Left ventricle myocardium inferior (tissue), 1 donor: ENCODE measurements at regions not wholly inside any gene's neighbourhood (a gene's known extent, or its start where the extent isn't known, plus 50 kb on each side); places are given as distances from the start of the nearest gene placed in this dataset.

Experiments used
- DNase-seq: peaks from one replicate; pipeline ENCODE4 v3.0.0-alpha.2; 2020
- H3K27ac ChIP-seq: fragments of 200-600 bp; replicated peaks from 2 replicates; pipeline ENCODE4 v1.8.0; 2021
- H3K27me3 ChIP-seq: fragments of 200-600 bp; 2 replicates; pipeline ENCODE4 v1.8.0; 2021; ENCODE audit warnings: low read depth
- H3K36me3 ChIP-seq: fragments of 200-600 bp; 2 replicates; pipeline ENCODE4 v1.8.0; 2021
- H3K4me1 ChIP-seq: fragments of 200-600 bp; 2 replicates; pipeline ENCODE4 v1.8.0; 2021
- H3K4me3 ChIP-seq: fragments of 200-600 bp; 2 replicates; pipeline ENCODE4 v1.8.0; 2021; ENCODE audit warnings: mild to moderate bottlenecking, moderate library complexity
- H3K9me3 ChIP-seq: fragments of 200-600 bp; replicated peaks from 2 replicates; pipeline ENCODE4 v1.8.0; 2021
- CTCF ChIP-seq: fragments of 200-600 bp; IDR thresholded peaks from 2 replicates; pipeline ENCODE4 v1.8.0; 2021; ENCODE audit warnings: antibody characterized with exemption, mild to moderate bottlenecking, borderline replicate concordance
- intact Hi-C: fragments of 100-400 bp; cut with micrococcal nuclease; formaldehyde crosslinking; loops from one replicate; pipeline ENCODE4 v1.11.0; 2022
- donor health status: DM: no; HTN: yes; CAD: no; lungs with severe emphysema.

- no peak for TF ChIP-seq CTCF
- intact Hi-C loops: no loop called here
- DNase-seq: no peak
Measured at GRCh38 chr16:65392806-65393565, 271.1 kb upstream of the CDH11 start.

GRCh38 chr16:65388592-65388991 lies 266.7 kb upstream of the CDH11 start:
- H3K27ac ChIP-seq: no peak overlapping the region
- peaks cover 19% of the 10 kb centered on the region for H3K9me3 ChIP-seq
- no peaks in the 10 kb centered on the region for H3K36me3 ChIP-seq
- TF ChIP-seq CTCF: no peak
- no peaks in the 10 kb centered on the region for H3K4me1 ChIP-seq
- H3K4me3 ChIP-seq: no peak overlapping the region
- no peak for DNase-seq
- no peaks in the 10 kb centered on the region for H3K27me3 ChIP-seq
- intact Hi-C loops: no loop called here

More at GRCh38 chr16:65392806-65393565, 271.1 kb upstream of the CDH11 start:
- H3K4me1 ChIP-seq: no peaks in the 10 kb centered on the region
- H3K27me3 ChIP-seq: no peaks in the 10 kb centered on the region
- no peak overlapping the region for H3K4me3 ChIP-seq
- peaks cover 9% of the 10 kb centered on the region for H3K9me3 ChIP-seq
- H3K27ac ChIP-seq: no peak overlapping the region
- H3K36me3 ChIP-seq: no peaks in the 10 kb centered on the region

- intact Hi-C loops: no loop called here
- no peaks in the 10 kb centered on the region for H3K27me3 ChIP-seq
- peaks cover 19% of the 10 kb centered on the region for H3K9me3 ChIP-seq
- H3K4me1 ChIP-seq: no peaks in the 10 kb centered on the region
- no peak for TF ChIP-seq CTCF
- no peak for DNase-seq
- no peak overlapping the region for H3K4me3 ChIP-seq
- no peaks in the 10 kb centered on the region for H3K36me3 ChIP-seq
- H3K27ac ChIP-seq: no peak overlapping the region
Measured at GRCh38 chr16:65386672-65387071, 264.8 kb upstream of the CDH11 start.

- no peaks in the 10 kb centered on the region for H3K36me3 ChIP-seq
- TF ChIP-seq CTCF: no peak
- H3K27me3 ChIP-seq: no peaks in the 10 kb centered on the region
- no peak overlapping the region for H3K4me3 ChIP-seq
- no peak overlapping the region for H3K27ac ChIP-seq
- H3K9me3 ChIP-seq: peaks cover 19% of the 10 kb centered on the region
- DNase-seq: no peak
- H3K4me1 ChIP-seq: no peaks in the 10 kb centered on the region
- intact Hi-C loops: no loop called here
Measured at GRCh38 chr16:65384441-65384840, 262.6 kb upstream of the CDH11 start.

GRCh38 chr16:65377195-65377594 lies 255.3 kb upstream of the CDH11 start:
- DNase-seq: no peak
- H3K4me3 ChIP-seq: no peak overlapping the region
- intact Hi-C loops: loop anchor here (10.0 kb wide), 1 partner anchor 58 kb away; no protein-coding TSS in a partner anchor
- TF ChIP-seq CTCF: no peak
- H3K9me3 ChIP-seq: no peaks in the 10 kb centered on the region
- no peak overlapping the region for H3K27ac ChIP-seq
- peaks cover 10% of the 10 kb centered on the region for H3K4me1 ChIP-seq
- no peaks in the 10 kb centered on the region for H3K27me3 ChIP-seq
- H3K36me3 ChIP-seq: no peaks in the 10 kb centered on the region
